IPS-NIHi7 (cell line): ENCODE measurements at regions not wholly inside any gene's neighbourhood (a gene's known extent, or its start where the extent isn't known, plus 50 kb on each side); places are given as distances from the start of the nearest gene placed in this dataset.
A peak's percentile ranks its signal among the peaks of the same experiment; 100 is the strongest.
"Not testable (repeated sequence)": the region's sequence is repeated elsewhere in the genome, so short reads cannot be mapped to it uniquely, and the experiment has no call there.

Experiments used
- DNase-seq: peaks from one replicate; pipeline ENCODE4 v3.0.0; 2012; ENCODE audit warnings: mixed read lengths; ENCODE audit errors: extremely low spot score

GRCh38 chr2:163953390-163953907, 217.6 kb upstream of the FIGN start:
- no peak for DNase-seq

- no peak for DNase-seq
Measured at GRCh38 chr2:163951312-163951711, 215.5 kb upstream of the FIGN start.

DNA sequence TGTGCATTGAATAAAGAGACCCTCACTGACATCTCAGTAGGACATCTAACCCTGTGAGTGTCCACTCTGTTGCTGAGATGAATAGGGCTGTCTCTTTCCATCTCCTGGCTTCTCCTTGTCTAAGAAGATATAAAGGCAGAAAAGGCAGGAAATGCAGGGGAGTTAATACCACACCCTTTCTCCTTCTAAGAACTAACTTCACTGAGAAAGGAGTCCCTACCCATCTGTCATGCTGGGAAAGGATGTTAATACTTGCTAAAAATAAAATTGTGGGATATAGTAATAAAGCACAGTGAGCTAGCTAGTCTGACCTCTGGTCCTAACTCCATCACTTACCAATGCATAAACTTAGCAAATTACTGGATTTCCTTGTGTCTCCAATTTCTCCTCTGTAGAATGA, 213.9 kb upstream of the FIGN start:
- no peak for DNase-seq

GRCh38 chr2:163944347-163944737, 208.5 kb upstream of the FIGN start:
- DNase-seq, result no peak

GRCh38 chr2:163943403-163944346, 207.9 kb upstream of the FIGN start:
- DNase-seq, result peak; percentile 35

DNA sequence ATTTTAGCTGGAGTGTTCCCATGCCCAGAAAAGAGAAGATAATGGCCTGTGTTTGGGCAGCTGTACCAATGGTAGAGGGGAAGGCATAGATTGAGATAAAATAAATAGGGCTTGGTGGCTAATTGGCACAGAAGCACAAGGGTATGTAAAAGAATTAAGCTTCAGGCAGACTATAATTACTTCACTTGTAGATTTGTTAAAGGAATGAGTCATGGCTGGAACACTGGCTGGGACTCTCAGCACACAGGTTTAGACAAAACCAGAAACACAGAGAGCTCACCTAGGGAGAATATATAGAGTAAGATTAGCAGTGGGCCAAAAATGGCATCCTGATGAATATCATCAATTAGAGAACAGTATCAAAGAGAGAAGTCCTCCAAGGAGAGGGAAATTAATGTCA, 198.3 kb upstream of the FIGN start:
- no peak for DNase-seq

DNA sequence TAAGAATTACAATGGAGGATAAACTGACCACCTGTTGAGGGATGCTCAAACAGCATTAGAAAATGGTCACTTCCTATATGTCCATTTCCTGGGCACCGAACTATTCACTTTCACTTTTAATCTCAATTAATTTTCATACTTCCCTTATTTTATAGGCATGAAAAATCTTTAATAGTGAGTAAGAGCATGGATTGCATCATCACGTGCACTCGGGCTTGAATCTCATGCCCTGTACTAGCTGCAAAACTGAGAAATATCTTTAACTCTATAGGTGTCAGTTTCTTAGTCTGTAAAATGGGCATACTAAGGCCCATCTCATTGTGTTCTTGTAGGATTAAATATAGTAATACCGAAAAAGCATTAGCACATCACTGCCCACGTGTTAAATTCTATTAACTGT, 183.9 kb upstream of the FIGN start:
- no peak for DNase-seq

DNA sequence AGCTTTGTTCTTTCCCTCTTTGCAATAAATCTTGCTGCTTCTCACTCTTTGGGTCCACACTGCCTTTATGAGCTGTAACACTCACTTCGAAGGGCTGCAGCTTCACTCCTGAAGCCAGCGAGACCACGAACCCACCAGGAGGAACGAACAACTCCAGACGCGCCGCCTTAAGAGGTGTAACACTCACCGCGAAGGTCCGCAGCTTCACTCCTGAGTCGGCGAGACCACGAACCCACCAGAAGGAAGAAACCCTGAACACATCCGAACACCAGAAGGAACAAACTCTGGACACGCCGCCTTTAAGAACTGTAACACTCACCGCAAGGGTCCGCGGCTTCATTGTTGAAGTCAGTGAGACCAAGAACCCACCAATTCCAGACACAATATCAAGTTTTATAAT, 178.7 kb upstream of the FIGN start:
- DNase-seq, result not testable (repeated sequence)

DNA sequence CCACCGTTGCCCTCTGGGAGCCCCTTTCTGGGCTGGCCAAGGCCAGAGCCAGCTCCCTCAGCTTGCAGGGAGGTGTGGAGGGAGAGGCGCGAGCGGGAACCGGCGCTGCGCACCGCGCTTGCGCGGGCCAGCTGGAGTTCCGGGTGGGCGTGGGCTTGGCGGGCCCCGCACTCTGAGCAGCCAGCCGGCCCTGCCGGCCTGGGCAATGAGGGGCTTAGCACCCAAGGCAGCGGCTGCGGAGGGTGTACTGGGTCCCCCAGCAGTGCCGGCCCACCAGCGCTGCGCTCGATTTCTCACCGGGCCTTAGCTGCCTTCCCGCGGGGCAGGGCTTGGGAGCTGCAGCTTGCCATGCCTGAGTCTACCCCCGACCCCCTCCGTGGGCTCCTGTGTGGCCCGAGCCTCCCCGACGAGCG, 177.7 kb upstream of the FIGN start:
- DNase-seq, result not testable (repeated sequence)

DNA sequence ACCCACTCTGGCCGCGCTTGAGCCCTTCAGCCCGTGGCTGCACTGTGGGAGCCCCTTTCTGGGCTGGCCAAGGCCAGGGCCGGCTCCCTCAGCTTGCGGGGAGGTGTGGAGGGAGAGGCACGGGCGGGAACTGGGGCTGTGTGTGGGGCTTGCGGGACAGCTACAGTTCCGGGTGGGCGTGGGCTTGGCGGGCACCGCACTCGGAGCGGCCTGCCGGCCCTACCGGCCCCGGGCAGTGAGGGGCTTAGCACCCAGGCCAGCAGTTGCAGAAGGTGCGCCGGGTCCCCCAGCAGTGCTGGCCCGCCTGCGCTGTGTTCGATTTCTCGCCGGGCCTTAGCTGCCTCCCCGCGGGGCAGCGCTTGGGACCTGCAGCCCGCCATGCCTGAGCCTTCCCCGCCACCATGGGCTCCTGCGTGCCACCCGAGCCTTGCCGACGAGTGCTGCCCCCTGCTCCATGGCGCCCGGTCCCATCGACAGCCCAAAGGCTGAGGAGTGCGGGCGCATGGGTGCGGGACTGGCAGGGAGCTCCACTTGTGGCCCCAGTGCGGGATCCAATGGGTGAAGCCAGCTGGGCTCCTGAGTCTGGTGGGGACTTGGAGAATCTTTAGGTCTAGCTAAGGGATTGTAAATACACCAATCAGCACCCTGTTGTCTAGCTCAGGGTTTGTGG, 173.7 kb upstream of the FIGN start:
- DNase-seq, result no peak

- no peak for DNase-seq
Measured at GRCh38 chr2:163906410-163906809, 170.6 kb upstream of the FIGN start.

DNA sequence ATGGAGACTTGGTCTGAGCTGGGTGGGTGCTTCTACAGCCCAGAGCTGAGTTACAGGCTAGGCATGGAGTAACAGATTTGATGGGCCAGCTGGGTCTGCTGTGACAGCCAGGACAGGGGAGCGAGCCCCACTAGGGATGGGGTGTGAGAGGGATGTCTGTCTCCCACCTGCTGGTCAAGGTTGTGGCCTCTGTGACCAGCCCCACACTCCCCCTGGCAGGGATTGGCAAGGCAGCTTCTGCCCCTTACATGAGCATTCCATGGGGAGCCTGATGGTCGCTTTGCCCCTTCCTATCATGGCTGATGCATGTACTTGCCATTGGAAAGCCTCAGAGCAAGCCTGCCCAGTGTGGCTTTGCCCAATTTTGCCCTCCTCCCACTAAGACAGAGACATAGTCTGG, 162.0 kb upstream of the FIGN start:
- no peak for DNase-seq

- not testable (repeated sequence) for DNase-seq
Measured at GRCh38 chr2:163893444-163893843, 157.6 kb upstream of the FIGN start.

DNA sequence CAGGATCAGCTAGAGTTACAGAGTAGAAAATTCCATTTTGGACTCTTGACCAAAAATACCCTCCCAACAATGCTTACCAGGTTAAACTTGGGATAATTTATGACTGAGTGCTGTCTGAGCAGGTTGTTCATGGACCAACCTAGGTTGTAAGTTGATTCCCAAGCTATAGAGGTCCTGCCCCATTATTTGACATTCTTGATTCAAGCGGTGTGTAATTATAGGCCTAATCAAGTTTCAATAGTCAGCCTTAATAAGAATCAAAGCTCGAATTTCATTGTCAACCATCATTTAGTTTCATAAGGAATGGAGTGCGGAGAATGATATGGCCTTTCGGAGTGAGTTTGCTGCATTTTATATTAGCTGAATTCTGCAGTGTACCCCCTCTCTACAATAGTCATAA, 152.8 kb upstream of the FIGN start:
- no peak for DNase-seq

GRCh38 chr2:163887182-163887581, 151.4 kb upstream of the FIGN start:
- DNase-seq, result no peak

GRCh38 chr2:163884416-163884815, 148.6 kb upstream of the FIGN start:
- DNase-seq, result no peak

DNA sequence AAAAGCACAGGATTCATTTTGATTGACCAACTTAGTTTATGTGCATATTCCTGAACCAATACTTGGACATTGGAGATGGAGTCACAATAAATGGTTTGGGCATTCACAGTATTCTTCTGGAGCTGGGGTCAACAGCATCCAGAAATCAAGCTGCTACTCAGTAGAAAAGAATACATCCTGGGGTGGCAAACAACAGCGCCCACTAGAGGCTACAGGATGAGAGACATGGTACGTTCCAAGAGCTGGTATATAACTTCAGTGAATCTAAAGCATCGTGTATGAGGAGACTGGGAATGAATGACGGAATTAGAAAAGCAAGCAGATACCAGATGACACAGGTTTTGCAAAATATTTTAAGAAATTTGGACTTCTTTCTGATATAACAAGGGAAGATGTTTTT, 142.9 kb upstream of the FIGN start:
- DNase-seq, result peak; percentile 67

DNA sequence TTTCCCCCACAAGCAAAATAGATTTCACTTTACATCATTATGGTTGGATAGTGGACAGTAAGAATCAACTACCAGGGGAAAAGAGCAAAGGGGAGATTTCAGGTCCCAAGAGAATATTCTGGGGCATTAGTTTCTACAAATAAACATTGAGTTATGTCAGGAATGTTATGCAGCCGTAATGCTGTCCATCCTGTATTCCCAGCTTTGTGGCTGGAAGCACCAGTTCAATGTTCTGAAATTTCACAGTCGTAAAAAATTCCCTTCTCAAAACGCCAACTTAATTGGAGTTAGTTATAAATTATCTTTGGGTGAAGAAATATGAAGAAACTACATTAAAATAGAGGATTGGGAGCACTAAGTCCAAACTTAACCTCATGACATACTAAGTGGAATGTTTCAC, 141.5 kb upstream of the FIGN start:
- DNase-seq, result no peak

GRCh38 chr2:163863073-163863472, 127.3 kb upstream of the FIGN start:
- no peak for DNase-seq

- DNase-seq, result no peak
Measured at GRCh38 chr2:163859951-163860350, 124.1 kb upstream of the FIGN start.

GRCh38 chr2:163856941-163857340, 121.1 kb upstream of the FIGN start:
- no peak for DNase-seq

- no peak for DNase-seq
Measured at GRCh38 chr2:163852616-163853015, 116.8 kb upstream of the FIGN start.
